Suppressor macrophage treated with lipopolysaccharide for 4 hours (primary cell): ENCODE measurements at regions not wholly inside any gene's neighbourhood (a gene's known extent, or its start where the extent isn't known, plus 50 kb on each side); places are given as distances from the start of the nearest gene placed in this dataset.

Experiments
- DNase-seq: peaks from one replicate; pipeline ENCODE4 v3.0.0-alpha.2; 2020

GRCh38 chr13:48761256-48761655 is 107.5 kb downstream of the CYSLTR2 start:
- no peak for DNase-seq

GRCh38 chr13:48769107-48769704 is 115.5 kb downstream of the CYSLTR2 start:
- DNase-seq = peak; percentile 94

DNA sequence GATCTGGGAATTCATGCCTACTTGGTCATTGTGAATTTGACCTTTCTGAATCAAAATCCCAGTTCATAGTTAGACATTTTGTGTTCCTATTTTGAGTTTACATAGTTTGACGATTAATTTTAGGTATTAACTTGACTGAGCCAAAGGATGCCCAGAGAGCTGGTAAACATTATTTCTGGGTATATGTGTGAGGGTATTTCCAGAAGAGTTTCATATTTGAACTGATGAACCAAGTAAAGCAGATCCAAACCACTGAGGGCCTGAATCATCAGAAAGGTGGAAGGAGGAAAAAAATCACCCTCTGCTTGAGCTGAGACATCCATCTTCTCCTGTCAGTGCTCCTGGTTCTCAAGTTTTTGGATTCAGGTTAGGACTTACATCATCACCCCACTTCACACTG is 116.6 kb downstream of the CYSLTR2 start:
- no peak for DNase-seq

DNA sequence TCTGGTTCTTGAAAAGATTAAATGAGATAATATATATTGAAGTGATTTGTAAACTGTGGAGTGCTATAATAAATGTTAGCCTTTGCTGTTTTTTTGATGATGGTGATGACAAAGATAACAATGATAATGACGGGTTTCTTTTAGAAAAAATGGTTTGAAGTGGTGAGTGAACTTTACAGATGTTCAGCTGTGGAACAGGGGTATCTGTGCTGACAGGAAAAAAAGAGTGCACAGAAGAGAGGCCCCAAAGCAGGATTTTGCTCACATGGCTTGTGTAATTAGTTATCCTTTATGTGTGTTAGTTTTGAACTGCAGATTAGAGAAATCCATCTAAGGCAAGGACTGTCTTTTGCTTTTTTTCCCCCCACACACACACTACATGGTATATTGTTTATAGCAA is 119.2 kb downstream of the CYSLTR2 start:
- DNase-seq = no peak

DNA sequence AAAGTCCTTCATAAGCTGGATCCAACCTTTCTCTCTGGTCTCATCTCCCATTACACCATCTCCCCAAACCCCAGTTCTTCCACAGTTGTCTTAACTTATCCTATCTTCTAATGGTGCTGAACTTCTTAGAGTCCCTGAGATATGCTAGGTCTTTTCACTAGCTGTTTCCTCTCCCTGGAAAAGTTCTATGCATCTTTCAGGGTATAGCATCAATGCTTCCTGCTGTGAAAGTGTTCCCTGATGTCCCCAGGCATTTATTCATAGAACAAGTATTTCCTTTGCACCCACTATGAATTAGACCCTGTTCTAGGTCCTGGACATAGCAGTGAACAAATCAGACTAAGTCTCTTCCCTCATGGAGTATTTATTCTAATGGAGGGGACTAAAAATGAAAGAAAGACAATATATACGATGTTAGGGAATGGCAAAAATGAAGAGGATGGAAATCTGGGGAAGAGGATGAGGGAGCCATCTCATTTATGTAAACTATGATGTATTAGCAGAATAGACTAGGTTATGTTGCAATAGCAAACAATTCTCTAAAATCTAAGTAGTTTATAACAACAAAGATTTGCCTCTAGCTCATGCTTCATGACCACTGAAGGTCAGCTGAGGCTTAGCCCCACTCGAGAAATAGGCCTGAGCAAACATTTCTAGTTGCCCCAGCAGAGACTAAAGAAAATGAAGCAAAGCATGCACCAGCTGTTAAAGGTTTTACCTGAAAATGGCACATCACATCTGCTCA is 120.0 kb downstream of the CYSLTR2 start:
- DNase-seq = no peak

GRCh38 chr13:48775285-48775684 is 121.6 kb downstream of the CYSLTR2 start:
- no peak for DNase-seq

DNA sequence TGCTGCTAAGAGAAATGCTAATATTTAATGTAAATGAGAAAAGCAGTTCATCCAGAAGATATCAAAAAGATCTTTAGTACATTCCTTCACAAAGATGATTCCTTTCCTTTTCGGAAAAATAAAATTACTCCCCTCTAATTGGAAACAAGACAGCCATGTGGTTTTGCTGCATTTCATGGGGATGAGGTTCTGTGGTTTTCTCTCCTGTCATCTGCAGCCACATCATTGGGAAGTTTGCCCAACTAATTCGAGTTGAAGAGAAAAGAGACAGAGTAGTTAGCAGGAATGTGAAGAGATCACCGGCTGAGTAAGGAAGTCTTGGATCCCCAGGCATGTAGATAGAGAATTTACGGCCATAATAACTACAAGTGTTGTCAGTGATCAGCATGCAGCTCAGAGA is 122.1 kb downstream of the CYSLTR2 start:
- no peak for DNase-seq

GRCh38 chr13:48776401-48776800 is 122.7 kb downstream of the CYSLTR2 start:
- no peak for DNase-seq

GRCh38 chr13:48778610-48779009 is 124.9 kb downstream of the CYSLTR2 start:
- DNase-seq = no peak

DNA sequence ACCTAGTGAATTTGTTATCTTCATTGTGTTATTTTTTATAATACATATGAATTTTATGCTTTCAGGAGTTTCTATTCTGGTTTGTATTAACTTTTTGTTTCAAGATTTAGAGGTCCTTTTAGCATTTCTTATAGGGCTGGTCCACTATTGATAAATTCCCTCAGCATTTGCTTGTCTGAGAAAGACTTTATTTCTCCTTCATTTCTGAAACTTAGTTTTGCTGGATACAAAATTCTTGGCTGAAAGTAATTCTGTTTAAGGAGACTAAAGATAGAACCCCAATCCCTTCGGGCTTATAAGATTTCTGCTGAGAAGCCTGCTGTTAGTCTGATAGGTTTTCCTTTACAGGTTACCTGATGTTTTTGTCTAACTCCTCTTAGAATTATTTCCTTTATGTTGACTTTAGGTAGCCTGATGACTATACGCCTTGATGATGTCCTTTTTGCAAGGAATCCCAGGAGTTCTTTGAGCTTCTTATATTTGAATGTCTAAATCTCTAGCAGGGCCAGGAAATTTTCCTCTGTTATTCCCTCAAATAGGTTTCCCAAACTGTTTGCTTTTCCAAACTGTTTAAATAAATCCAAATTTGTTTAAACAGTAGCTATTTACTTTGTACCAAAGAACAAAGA is 127.1 kb downstream of the CYSLTR2 start:
- no peak for DNase-seq

GRCh38 chr13:48782429-48782840 is 128.7 kb downstream of the CYSLTR2 start:
- no peak for DNase-seq

DNA sequence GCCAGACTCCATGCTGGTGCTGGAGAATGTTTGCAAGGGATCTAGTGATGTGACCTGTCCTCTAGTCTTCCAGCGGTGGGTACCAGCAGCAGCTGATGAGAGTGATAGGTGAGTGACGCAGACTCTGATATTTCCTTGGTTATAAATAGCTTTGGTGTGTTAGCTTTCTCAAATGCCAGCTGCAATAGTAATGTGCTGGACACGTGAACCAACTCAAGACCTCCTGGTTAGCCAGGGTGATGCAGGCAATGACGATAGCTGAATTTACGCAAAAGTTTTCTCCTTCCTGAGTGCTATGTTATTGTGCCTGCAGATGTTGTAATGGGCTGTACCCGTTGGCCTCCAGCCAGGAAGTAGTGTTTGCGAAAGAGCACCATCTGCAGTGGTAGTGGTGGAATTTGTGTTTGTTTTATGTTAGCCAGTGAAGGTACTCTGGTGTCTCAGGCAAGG is 129.5 kb downstream of the CYSLTR2 start:
- DNase-seq = peak; percentile 96

- DNase-seq = no peak
Measured at GRCh38 chr13:48783695-48784230, 130.0 kb downstream of the CYSLTR2 start.

- no peak for DNase-seq
Measured at GRCh38 chr13:48784916-48785548, 131.3 kb downstream of the CYSLTR2 start.

DNA sequence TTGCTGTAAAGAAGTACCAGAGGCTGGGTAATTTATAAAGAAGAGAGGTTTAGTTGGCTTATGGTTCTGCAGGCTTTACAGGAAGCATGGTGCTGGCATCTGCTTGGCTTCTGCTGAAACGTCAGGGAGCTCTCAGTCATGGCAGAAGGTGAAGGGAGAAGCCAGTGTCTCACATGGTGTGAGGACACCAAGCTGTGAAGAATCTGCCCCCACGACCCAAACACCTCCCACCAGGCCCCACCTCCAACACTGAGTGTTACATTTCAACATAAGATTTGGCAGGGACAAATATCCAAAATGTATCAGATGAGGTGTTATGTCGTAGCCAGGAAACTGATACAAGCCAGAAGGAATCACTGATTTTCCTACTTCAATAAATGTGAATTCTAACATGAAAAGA is 136.5 kb downstream of the CYSLTR2 start:
- no peak for DNase-seq

- DNase-seq = no peak
Measured at GRCh38 chr13:48790966-48791365, 137.2 kb downstream of the CYSLTR2 start.

DNA sequence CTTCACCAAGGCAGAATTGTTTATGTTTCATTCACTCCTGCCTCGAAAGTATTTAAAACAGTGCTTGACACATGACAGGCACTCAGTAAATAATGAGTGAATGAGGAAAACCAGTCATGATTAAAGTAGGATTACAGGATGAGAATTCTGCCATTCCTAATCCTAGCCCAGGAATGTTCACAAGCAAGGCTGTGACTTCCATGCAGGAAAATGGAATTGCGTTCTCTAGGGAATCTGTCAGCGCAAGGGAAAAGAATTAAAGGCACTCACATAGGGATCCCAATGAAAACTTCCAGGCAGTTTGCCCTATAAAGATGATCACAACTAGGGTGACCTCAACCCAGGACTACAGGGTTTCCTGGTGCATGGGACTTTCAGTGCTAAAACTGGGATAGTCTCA is 143.4 kb downstream of the CYSLTR2 start:
- no peak for DNase-seq

DNA sequence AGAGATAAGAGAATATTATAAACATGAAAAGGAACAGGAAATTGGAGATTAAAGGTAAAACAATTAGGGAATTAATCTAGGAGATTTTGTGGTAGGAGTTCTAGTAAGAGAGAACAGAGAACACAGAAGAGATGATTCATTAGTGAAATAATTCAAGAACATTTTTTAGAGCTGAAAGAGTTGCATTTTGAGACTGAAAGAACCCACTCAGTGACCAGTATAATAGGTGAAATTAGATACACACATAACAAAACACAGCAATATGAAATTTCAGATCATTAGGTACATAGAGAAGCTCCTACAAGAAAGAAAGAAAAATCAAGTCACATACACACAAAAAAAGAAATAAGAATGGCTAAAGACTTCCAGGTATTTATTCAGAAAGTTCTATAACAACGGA is 144.0 kb downstream of the CYSLTR2 start:
- no peak for DNase-seq

GRCh38 chr13:48798180-48798579 is 144.5 kb downstream of the CYSLTR2 start:
- no peak for DNase-seq

- DNase-seq = no peak
Measured at GRCh38 chr13:48801255-48801654, 147.5 kb downstream of the CYSLTR2 start.

DNA sequence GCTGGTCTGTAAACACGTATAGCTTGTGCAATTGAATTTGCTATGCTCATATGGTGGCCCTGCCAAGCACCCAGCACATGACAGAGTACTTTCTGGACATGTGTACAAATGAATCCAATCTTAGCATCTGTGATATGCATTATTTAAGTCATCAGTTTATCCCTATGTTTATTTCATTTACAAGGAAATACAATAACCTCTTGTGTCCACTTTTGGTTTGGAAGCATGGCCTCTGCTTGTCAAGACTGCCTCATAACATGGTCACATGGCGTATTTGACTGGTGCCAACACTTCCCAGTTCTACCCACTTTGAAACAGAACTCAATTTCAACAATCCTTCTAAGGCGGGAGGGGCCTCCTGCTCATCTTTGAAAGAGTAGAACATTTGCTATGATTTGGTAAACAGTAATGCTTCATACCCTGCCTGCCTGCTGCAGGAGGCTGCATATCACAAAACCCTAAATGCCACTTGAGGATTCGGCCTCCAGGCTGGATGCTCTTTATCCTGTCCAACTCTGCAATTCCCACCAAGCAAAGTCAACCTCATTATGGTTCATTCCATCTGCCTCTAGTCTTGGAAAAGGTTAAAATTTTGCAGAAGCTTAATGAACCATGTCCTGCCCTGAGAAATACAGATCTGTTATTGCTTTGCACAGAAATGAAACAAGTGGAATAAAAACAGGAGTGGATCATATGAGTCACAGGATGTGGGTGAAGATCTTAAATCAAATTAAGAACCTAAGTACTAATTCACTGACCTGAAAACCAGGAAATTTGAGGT is 151.3 kb downstream of the CYSLTR2 start:
- no peak for DNase-seq

DNA sequence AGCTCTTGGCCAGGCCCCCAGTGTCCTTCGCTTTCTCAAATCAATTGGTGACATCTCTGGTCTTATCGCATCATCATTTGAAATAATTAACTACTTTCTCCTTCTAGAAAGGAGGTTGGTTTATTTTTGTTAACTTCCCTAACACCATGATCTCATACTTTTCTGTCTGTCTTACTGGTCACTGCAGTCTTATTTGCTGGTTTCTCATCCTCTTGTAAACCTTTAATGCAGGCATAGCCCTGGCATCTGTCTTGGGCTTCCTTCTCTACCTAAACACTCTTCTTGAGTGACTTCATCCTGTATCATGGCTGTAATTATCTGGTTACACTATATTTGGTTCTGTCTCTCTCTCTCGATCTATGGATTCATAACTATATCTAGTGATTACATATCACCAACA is 152.8 kb downstream of the CYSLTR2 start:
- DNase-seq = no peak

GRCh38 chr13:48808683-48809082 is 155.0 kb downstream of the CYSLTR2 start:
- no peak for DNase-seq
